GM18951 (cell line): ENCODE measurements at regions not wholly inside any gene's neighbourhood (a gene's known extent, or its start where the extent isn't known, plus 50 kb on each side); places are given as distances from the start of the nearest gene placed in this dataset.

Source experiments
- POLR2A ChIP-seq: IDR thresholded peaks from 4 replicates; pipeline ENCODE4 v1.6.1; 2011; ENCODE audit warnings: mild to moderate bottlenecking; ENCODE audit not compliant: insufficient read length, insufficient read depth; ENCODE audit errors: extremely low read depth
- in situ Hi-C: fragments of 300-500 bp; cut with MboI; formaldehyde crosslinking; loops from one replicate; pipeline ENCODE4 v1.12.0; 2022; ENCODE audit warnings: low sequenced_read_pairs, mixed read lengths, inconsistent platforms; ENCODE audit not compliant: unreplicated experiment

- in situ Hi-C loops, result no loop called here
- no peak for TF ChIP-seq POLR2A
These were observed 527.0 kb downstream of the NEBL start for GRCh38 chr10:20369863-20370736.

- no peak for TF ChIP-seq POLR2A
- in situ Hi-C loops, result no loop called here
These were observed 533.4 kb downstream of the NEBL start for GRCh38 chr10:20363684-20364083.

GRCh38 chr10:20355915-20356314, 539.7 kb downstream of the PLXDC2 start:
- in situ Hi-C loops, result loop anchor here (10.0 kb wide), 1 partner anchor 1331 kb away; no protein-coding TSS in a partner anchor
- TF ChIP-seq POLR2A, result no peak

- in situ Hi-C loops, result loop anchor here (10.0 kb wide), 1 partner anchor 1330 kb away; no protein-coding TSS in a partner anchor
- TF ChIP-seq POLR2A, result no peak
These were observed 538.8 kb downstream of the PLXDC2 start for GRCh38 chr10:20355011-20355410.

GRCh38 chr10:20354166-20354565, 537.9 kb downstream of the PLXDC2 start:
- in situ Hi-C loops, result loop anchor here (10.0 kb wide), 1 partner anchor 1329 kb away; no protein-coding TSS in a partner anchor
- no peak for TF ChIP-seq POLR2A

GRCh38 chr10:20350509-20350908, 534.3 kb downstream of the PLXDC2 start:
- TF ChIP-seq POLR2A, result no peak
- in situ Hi-C loops, result loop anchor here (10.0 kb wide), 1 partner anchor 1326 kb away; no protein-coding TSS in a partner anchor

- in situ Hi-C loops, result no loop called here
- TF ChIP-seq POLR2A, result no peak
These were observed 526.8 kb downstream of the PLXDC2 start for GRCh38 chr10:20343036-20343435.
